ENCODE measurements at regions not wholly inside any gene's neighbourhood (a gene's known extent, or its start where the extent isn't known, plus 50 kb on each side); places are given as distances from the start of the nearest gene placed in this dataset.

DNA sequence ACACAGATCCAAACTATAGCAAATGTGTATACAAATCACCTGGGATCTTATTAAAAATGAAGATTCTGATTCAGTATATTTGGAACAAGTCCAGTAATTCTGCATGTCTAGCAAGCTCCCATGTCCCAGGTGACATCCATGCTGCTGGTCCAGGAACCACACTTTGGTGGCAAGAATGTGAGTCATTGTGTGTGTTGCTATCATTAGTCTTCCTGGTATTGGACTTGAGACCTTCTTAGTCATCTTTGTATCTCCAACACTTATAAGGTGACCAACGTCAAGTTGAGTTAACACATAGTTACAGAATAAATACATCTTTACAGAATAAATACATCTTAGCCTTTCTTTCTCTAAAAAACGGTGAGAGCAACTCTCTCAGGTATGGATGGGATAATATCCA, 107.9 kb upstream of the NDUFV2 start:
- Histone ChIP-seq H3K9ac (ENCODE audit: low read length) (no peak overlapping the region), H3K27ac (ENCODE audit: low read length) (no peak overlapping the region), H3K9me3 (ENCODE audit: low read length) (no peaks in the 10 kb centered on the region), H3K4me2 (ENCODE audit: low read length) (no peak overlapping the region), H3F3A (ENCODE audit: low read length, unreplicated experiment) (no peaks in the 10 kb centered on the region), H4K20me1 (ENCODE audit: low read length) (no peaks in the 10 kb centered on the region), H3K79me2 (ENCODE audit: low read length) (no peaks in the 10 kb centered on the region), H3K4me1 (ENCODE audit: insufficient read depth, low read length) (peaks cover 20% of the 10 kb centered on the region), H3K27me3 (ENCODE audit: low read length) (no peaks in the 10 kb centered on the region), H3K36me3 (ENCODE audit: low read depth, low read length) (no peaks in the 10 kb centered on the region), H2AFZ (ENCODE audit: low read length) (no peak overlapping the region), H3K9me2 (replicated peaks; ENCODE audit: low read length) (no peaks in the 10 kb centered on the region), H3K4me3 (ENCODE audit: low read length) (no peak overlapping the region)
- ATAC-seq (peak; percentile 73), DNase-seq (peak; percentile 71)
- intact Hi-C loops (cut with micrococcal nuclease): no loop called here
- TF ChIP-seq EZH2phosphoT487 (IDR thresholded peaks at IDR 0.05; ENCODE audit: borderline replicate concordance, low read length): no peak
- TF ChIP-seq, protein P1, sequence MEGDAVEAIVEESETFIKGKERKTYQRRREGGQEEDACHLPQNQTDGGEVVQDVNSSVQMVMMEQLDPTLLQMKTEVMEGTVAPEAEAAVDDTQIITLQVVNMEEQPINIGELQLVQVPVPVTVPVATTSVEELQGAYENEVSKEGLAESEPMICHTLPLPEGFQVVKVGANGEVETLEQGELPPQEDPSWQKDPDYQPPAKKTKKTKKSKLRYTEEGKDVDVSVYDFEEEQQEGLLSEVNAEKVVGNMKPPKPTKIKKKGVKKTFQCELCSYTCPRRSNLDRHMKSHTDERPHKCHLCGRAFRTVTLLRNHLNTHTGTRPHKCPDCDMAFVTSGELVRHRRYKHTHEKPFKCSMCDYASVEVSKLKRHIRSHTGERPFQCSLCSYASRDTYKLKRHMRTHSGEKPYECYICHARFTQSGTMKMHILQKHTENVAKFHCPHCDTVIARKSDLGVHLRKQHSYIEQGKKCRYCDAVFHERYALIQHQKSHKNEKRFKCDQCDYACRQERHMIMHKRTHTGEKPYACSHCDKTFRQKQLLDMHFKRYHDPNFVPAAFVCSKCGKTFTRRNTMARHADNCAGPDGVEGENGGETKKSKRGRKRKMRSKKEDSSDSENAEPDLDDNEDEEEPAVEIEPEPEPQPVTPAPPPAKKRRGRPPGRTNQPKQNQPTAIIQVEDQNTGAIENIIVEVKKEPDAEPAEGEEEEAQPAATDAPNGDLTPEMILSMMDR (conservative IDR thresholded peaks at IDR 0.05; ENCODE audit: low read depth, low read length): no peak
- no peak for TF ChIP-seq EZH2 (IDR thresholded peaks at IDR 0.05; ENCODE audit: low read length, unreplicated experiment)
- ChIA-PET POLR2A (ENCODE audit: unreplicated experiment) (no interaction called here), CTCF (no interaction called here)
- BruUV-seq (replicated peaks): no TSS peak

DNA sequence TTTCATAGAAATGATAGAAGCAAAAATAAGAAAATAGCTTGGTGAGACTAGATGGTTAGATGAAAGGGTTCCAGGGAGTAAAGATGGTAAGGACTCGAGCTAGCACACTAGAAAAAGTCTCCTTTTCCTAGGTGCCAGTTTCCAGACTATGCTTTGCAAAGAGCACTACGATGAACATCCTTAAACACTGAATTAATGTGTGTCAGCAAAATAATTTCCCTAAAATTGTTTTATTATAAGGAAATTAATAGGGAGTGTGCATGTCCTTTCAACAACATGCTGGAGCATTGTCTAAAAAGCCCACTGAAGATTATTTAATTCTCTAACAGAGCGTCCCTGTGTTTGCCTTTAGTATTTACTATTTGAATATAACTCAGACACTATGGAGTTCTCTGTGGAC, 107.4 kb upstream of the NDUFV2 start:
- no peaks in the 10 kb centered on the region for H3K27me3 ChIP-seq (ENCODE audit: low read length)
- H3K4me2 ChIP-seq (ENCODE audit: low read length): no peak overlapping the region
- H3F3A ChIP-seq (ENCODE audit: low read length, unreplicated experiment): no peaks in the 10 kb centered on the region
- ATAC-seq (no peak), DNase-seq (no peak)
- H3K4me3 ChIP-seq (ENCODE audit: low read length): no peak overlapping the region
- no peaks in the 10 kb centered on the region for H3K9me3 ChIP-seq (ENCODE audit: low read length)
- TF ChIP-seq EZH2phosphoT487 (IDR thresholded peaks at IDR 0.05; ENCODE audit: borderline replicate concordance, low read length) (no peak), EZH2 (IDR thresholded peaks at IDR 0.05; ENCODE audit: low read length, unreplicated experiment) (no peak)
- TF ChIP-seq, protein P1 (conservative IDR thresholded peaks at IDR 0.05; ENCODE audit: low read depth, low read length): no peak
- POLR2A ChIA-PET (ENCODE audit: unreplicated experiment): no interaction called here
- no peak overlapping the region for H3K27ac ChIP-seq (ENCODE audit: low read length)
- intact Hi-C loops (cut with micrococcal nuclease): no loop called here
- no peaks in the 10 kb centered on the region for H3K79me2 ChIP-seq (ENCODE audit: low read length)
- H3K9ac ChIP-seq (ENCODE audit: low read length): no peak overlapping the region
- CTCF ChIA-PET: no interaction called here
- H2AFZ ChIP-seq (ENCODE audit: low read length): no peak overlapping the region
- H4K20me1 ChIP-seq (ENCODE audit: low read length): no peaks in the 10 kb centered on the region
- no peaks in the 10 kb centered on the region for H3K36me3 ChIP-seq (ENCODE audit: low read depth, low read length)
- peaks cover 20% of the 10 kb centered on the region for H3K4me1 ChIP-seq (ENCODE audit: insufficient read depth, low read length)
- no TSS peak for BruUV-seq (replicated peaks)
- H3K9me2 ChIP-seq (replicated peaks; ENCODE audit: low read length): no peaks in the 10 kb centered on the region

DNA sequence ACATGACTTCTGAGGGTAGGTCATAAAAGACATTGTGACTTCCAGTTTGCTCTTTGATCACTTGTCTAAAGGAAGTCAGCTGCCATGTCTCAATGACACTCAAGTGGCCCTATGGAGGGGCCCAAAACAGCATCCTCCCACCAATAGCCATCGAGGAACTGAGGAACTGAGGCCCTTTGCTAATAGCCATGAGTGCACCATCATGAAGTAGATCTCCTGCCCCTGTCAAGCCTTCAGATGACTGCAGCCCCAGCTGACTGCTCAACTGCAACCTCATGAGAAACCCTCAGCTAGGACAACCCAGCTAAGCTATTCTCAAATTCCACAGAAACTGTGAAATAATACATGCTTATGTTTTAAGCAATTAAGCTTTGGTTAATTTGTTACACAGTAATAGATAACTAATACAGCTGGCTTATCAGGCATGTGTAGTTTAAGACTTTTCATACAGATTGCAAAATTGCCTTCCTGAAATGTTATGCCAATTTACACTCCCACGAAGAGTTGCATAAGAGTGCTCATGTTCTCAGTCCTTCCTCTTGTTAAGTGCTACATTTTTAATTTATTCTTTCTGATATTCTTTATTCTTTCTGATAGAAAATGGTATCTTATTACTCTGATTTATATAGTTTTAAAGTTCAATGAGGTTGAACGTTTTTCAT, 105.6 kb upstream of the NDUFV2 start:
- CTCF ChIA-PET: interaction anchor here (0.7 to 0.9 kb wide), 2 partner anchors 57 to 200 kb away, joined by 4 read pairs; no protein-coding TSS in a partner anchor
- BruUV-seq (replicated peaks): no TSS peak
- Histone ChIP-seq H3K79me2 (ENCODE audit: low read length) (no peaks in the 10 kb centered on the region), H3K27ac (ENCODE audit: low read length) (0 out of 2 replicates have a peak overlapping the region, but pooled peaks have one; percentile 2), H3K9me2 (replicated peaks; ENCODE audit: low read length) (no peaks in the 10 kb centered on the region), H4K20me1 (ENCODE audit: low read length) (no peaks in the 10 kb centered on the region), H3K9me3 (ENCODE audit: low read length) (no peaks in the 10 kb centered on the region), H3K4me2 (ENCODE audit: low read length) (no peak overlapping the region), H3K4me1 (ENCODE audit: insufficient read depth, low read length) (peaks cover 20% of the 10 kb centered on the region), H3K9ac (ENCODE audit: low read length) (no peak overlapping the region), H3K36me3 (ENCODE audit: low read depth, low read length) (no peaks in the 10 kb centered on the region), H3K4me3 (ENCODE audit: low read length) (no peak overlapping the region), H2AFZ (ENCODE audit: low read length) (peak overlapping the region; percentile 15; the same call in 1 of the 2 replicates), H3K27me3 (ENCODE audit: low read length) (no peaks in the 10 kb centered on the region), H3F3A (ENCODE audit: low read length, unreplicated experiment) (no peaks in the 10 kb centered on the region)
- DNase-seq (no peak), ATAC-seq (no peak)
- no peak for TF ChIP-seq EZH2 (IDR thresholded peaks at IDR 0.05; ENCODE audit: low read length, unreplicated experiment)
- TF ChIP-seq, protein P1 (conservative IDR thresholded peaks at IDR 0.05; ENCODE audit: low read depth, low read length): no peak
- no peak for TF ChIP-seq EZH2phosphoT487 (IDR thresholded peaks at IDR 0.05; ENCODE audit: borderline replicate concordance, low read length)
- intact Hi-C loops (cut with micrococcal nuclease): loop anchor here (2.0 kb wide), 2 partner anchors 20 to 58 kb away; no protein-coding TSS in a partner anchor
- POLR2A ChIA-PET (ENCODE audit: unreplicated experiment): no interaction called here

Data from PC-3 (cell line).